ENCODE measurements at regions not wholly inside any gene's neighbourhood (a gene's known extent, or its start where the extent isn't known, plus 50 kb on each side); places are given as distances from the start of the nearest gene placed in this dataset.

DNA sequence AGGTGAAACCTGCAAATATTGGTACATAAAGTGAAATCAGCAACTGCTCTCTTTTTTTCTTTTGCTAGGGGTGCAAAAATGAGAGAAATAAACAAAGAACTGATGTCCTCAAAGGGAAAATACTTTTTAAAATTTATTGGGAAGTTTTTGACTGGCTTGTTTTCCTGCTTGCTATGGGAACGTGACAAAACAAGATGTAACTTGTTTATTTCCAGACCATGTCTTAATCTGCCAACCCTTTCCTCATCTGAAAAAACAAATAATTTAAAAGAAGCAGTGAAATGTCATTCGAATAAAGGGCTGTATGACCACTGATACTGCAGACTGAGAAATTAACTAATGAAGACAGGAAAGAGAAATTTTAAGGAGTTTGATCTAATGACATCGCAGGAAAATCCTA, 221.9 kb downstream of the CBLN4 start:
- Mint-ChIP-seq H3K9me3 (peaks cover 74% of the 10 kb centered on the region), H3K4me1 (no peaks in the 10 kb centered on the region), H3K36me3 (no peaks in the 10 kb centered on the region), H3K27me3 (ENCODE audit: low read depth) (no peaks in the 10 kb centered on the region), H3K27ac (no peak overlapping the region), H3K4me3 (no peak overlapping the region)
- TF ChIP-seq, protein P1, sequence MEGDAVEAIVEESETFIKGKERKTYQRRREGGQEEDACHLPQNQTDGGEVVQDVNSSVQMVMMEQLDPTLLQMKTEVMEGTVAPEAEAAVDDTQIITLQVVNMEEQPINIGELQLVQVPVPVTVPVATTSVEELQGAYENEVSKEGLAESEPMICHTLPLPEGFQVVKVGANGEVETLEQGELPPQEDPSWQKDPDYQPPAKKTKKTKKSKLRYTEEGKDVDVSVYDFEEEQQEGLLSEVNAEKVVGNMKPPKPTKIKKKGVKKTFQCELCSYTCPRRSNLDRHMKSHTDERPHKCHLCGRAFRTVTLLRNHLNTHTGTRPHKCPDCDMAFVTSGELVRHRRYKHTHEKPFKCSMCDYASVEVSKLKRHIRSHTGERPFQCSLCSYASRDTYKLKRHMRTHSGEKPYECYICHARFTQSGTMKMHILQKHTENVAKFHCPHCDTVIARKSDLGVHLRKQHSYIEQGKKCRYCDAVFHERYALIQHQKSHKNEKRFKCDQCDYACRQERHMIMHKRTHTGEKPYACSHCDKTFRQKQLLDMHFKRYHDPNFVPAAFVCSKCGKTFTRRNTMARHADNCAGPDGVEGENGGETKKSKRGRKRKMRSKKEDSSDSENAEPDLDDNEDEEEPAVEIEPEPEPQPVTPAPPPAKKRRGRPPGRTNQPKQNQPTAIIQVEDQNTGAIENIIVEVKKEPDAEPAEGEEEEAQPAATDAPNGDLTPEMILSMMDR (IDR thresholded peaks at IDR 0.05; ENCODE audit: unreplicated experiment) = no peak
- no peak for DNase-seq (ENCODE audit: low spot score in 2 of 2, unreplicated experiment in 2 of 2)

DNA sequence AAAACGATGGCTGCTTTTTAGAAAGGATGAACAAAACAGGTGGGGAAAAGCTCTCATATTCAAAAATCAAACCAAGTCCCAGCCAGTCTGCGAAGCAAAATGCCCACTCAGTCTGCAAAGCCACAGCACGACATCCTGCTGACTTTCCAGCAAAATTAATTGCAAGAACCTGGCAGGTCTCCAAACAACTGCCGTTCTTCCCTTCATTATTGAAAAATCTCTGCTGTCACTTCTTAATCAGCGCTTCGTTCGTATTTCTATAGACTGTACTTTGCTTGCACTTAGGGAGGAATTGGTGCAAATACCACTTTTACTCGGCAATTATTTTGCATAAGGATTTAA, 222.4 kb downstream of the CBLN4 start:
- H3K9me3 Mint-ChIP-seq = peaks cover 73% of the 10 kb centered on the region
- H3K27me3 Mint-ChIP-seq (ENCODE audit: low read depth) = no peaks in the 10 kb centered on the region
- TF ChIP-seq, protein P1 (IDR thresholded peaks at IDR 0.05; ENCODE audit: unreplicated experiment) = no peak
- H3K4me1 Mint-ChIP-seq = no peaks in the 10 kb centered on the region
- no peak overlapping the region for H3K27ac Mint-ChIP-seq
- no peak for DNase-seq (ENCODE audit: low spot score in 2 of 2, unreplicated experiment in 2 of 2)
- H3K4me3 Mint-ChIP-seq = no peak overlapping the region
- no peaks in the 10 kb centered on the region for H3K36me3 Mint-ChIP-seq

DNA sequence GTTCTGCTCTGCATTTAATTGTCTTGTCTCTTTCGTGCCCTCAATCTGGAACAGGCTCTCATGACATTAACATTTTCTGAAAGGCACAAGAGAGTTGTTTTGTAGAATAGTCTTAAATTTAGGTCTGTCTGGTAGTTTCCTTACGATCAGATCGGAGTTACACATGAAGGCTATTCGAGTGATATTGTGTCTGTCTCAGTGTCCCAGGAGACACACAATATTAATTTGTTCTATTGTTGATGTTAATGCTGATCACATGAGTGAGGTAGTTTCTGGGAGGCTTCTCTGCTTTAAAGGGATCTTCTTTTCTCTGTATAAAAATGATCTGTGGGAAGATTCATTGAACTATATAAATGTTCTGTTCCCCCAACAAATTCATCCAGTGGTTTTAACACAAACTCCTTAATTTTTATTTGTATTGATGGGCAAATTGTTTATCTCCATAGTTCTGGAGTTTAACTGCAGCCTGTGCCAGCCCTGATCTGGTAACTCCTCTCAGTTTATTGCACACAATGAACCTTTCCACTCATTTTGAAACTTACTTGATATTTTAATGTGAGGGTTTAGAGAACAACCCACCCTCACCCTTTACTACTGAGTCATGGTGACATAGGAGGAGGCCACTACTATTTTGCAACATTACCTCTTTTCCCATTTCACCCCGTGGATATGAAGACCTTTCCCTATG, 223.0 kb downstream of the CBLN4 start:
- Mint-ChIP-seq H3K4me1 (no peaks in the 10 kb centered on the region), H3K4me3 (no peak overlapping the region), H3K36me3 (no peaks in the 10 kb centered on the region), H3K27ac (no peak overlapping the region), H3K27me3 (ENCODE audit: low read depth) (no peaks in the 10 kb centered on the region), H3K9me3 (peaks cover 69% of the 10 kb centered on the region)
- no peak for DNase-seq (ENCODE audit: low spot score in 2 of 2, unreplicated experiment in 2 of 2)
- TF ChIP-seq, protein P1 (IDR thresholded peaks at IDR 0.05; ENCODE audit: unreplicated experiment) = no peak

DNA sequence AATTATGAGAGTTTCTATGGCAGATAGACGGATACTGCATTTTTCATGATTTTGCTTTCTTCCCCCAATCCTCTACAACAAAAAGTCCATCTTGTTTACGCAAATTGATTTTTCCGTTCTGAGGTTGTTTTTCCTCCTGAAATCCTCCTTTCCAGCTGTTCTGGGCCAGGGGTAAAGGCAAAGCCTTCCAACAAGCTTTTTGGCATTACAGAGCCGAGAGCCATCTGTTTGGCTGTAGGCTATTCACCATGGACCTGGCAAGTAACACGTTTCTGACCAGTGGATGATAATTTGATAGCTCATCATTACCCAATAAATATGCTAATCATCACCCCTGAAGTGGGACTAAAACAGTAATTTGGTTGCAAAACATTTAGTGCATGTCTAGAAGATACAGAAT, 226.5 kb downstream of the CBLN4 start:
- Mint-ChIP-seq H3K36me3 (no peaks in the 10 kb centered on the region), H3K4me1 (no peaks in the 10 kb centered on the region), H3K27ac (no peak overlapping the region), H3K9me3 (peaks cover 70% of the 10 kb centered on the region), H3K27me3 (ENCODE audit: low read depth) (no peaks in the 10 kb centered on the region), H3K4me3 (no peak overlapping the region)
- DNase-seq (ENCODE audit: low spot score in 2 of 2, unreplicated experiment in 2 of 2) = no peak
- TF ChIP-seq, protein P1 (IDR thresholded peaks at IDR 0.05; ENCODE audit: unreplicated experiment) = no peak

DNA sequence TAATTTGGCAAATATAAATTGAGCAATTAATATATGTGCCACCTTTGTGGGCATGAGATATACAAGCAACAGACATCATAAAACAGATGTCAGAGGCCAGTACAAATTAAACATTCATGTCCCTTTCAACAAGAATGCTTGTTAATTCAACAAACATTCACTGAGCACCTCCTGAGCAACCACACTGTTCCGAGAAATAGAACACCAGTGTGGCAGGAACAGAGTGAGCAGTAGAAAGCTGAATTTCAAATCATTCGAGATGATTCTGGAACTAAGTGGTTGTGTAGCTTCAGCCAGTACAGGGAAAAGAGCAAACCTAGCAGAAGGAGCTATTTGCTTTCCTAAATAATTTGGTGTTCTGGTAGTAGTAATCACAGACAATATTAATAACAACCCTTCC, 227.7 kb downstream of the CBLN4 start:
- Mint-ChIP-seq H3K4me1 (no peaks in the 10 kb centered on the region), H3K9me3 (peaks cover 72% of the 10 kb centered on the region)

More for the DNA sequence above, 227.7 kb downstream of the CBLN4 start:
- H3K27me3 Mint-ChIP-seq (ENCODE audit: low read depth) = no peaks in the 10 kb centered on the region
- no peak for DNase-seq (ENCODE audit: low spot score in 2 of 2, unreplicated experiment in 2 of 2)
- no peak overlapping the region for H3K4me3 Mint-ChIP-seq
- TF ChIP-seq, protein P1 (IDR thresholded peaks at IDR 0.05; ENCODE audit: unreplicated experiment) = no peak
- H3K36me3 Mint-ChIP-seq = no peaks in the 10 kb centered on the region
- no peak overlapping the region for H3K27ac Mint-ChIP-seq

Measured in mesothelial cell of epicardium (in vitro differentiated cells).